Upper lobe of left lung (tissue), 6 donors: ENCODE measurements at regions not wholly inside any gene's neighbourhood (a gene's known extent, or its start where the extent isn't known, plus 50 kb on each side); places are given as distances from the start of the nearest gene placed in this dataset.

Source experiments
- ATAC-seq, 2 donors: fragments of 200-7000 bp; cut with Tn5 transposase; one replicate each; pipeline ENCODE4 v1.9.1; 2022; ENCODE audit warnings: mild to moderate bottlenecking in 2 of 2, moderate library complexity in 2 of 2; ENCODE audit not compliant: low FRiP score in 2 of 2
- DNase-seq, 2 donors: peaks; one replicate each; pipeline ENCODE4 v3.0.0-alpha.2; 2019 to 2020
- H3K27ac ChIP-seq, 4 donors: fragments of 200-600 bp; sonication (generic); one replicate each; pipeline ENCODE4 v1.5.1; 2016 to 2019
- H3K27me3 ChIP-seq, 4 donors: fragments of 200-600 bp; sonication (generic); one replicate each; pipeline ENCODE4 v1.5.1; 2017 to 2019
- H3K36me3 ChIP-seq, 4 donors: fragments of 200-600 bp; sonication (generic); one replicate each; pipeline ENCODE4 v1.5.1; 2016 to 2019
- H3K4me1 ChIP-seq, 4 donors: fragments of 200-600 bp; sonication (generic); one replicate each; pipeline ENCODE4 v1.5.1; 2018 to 2019
- H3K4me3 ChIP-seq, 4 donors: fragments of 200-600 bp; sonication (generic); one replicate each; pipeline ENCODE4 v1.5.1; 2017 to 2019; ENCODE audit warnings: mild to moderate bottlenecking in 2 of 4, moderate library complexity in 1 of 4
- H3K9me3 ChIP-seq, 4 donors: fragments of 200-600 bp; sonication (generic); one replicate each; pipeline ENCODE4 v1.5.1; 2018 to 2019
- EP300 ChIP-seq, 4 donors: sonication (generic); formaldehyde crosslinking; IDR thresholded peaks; one replicate each; pipeline ENCODE4 v1.5.1; 2017; ENCODE audit warnings: antibody characterized with exemption in 4 of 4, control low read depth in 2 of 4
- POLR2A ChIP-seq, 4 donors: fragments of 450-650 bp; IDR thresholded peaks; one replicate each; pipeline ENCODE4 v1.5.1; 2016 to 2017; ENCODE audit warnings: antibody characterized with exemption in 4 of 4, mild to moderate bottlenecking in 2 of 4
- POLR2AphosphoS5 ChIP-seq, 2 donors: sonication (generic); formaldehyde crosslinking; IDR thresholded peaks; one replicate each; pipeline ENCODE4 v1.5.1; 2017; ENCODE audit warnings: antibody characterized with exemption in 2 of 2
- WGBS, 2 donors: methylation state at CpG; one replicate each; pipeline ENCODE4 v1.1.5; 2017 to 2018; 5-methylcytosine and 5-hydroxymethylcytosine counted together
- TF ChIP-seq, protein P1 (sequence below), 6 experiments: fragments of 450-650 bp in 4 of 6; fragments of 200-600 bp in 2 of 6; sonication (generic) in 2 of 6; IDR thresholded peaks; one replicate each; pipeline ENCODE4 v1.5.1; 2016 to 2019; ENCODE audit warnings: antibody characterized with exemption in 6 of 6
- donor health status: DM: no; HTN: no; CAD: no; lungs with moderate emphysema.
- donor health status: DM: no; HTN: yes; CAD: no; lungs with severe emphysema.

DNA sequence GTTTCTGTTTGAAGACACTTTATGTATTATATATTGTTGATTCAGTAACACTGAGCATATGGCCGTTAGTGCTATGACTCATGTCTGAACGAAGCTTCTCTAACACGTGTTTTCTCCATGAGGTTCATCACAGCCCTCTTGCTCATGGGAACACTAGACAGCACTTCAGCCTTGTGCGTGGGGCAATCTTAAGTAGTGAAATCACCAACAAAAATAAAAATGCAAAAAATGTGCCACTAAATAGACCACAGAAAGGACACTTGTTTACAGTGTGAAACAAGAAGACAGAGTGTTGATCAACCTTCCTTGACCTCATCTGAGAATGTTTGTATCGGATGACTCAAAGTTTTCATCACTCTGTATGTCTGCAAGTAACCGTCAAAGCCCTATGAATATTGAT is 94.5 kb downstream of the FDX1 start:
- WGBS, 2 donors: 75 to 81% methylated on average over 6 of the region's 6 CpGs
- DNase-seq (no peak), ATAC-seq (peak in 1 of 2 donors; percentile 61)
- no peak overlapping the region for H3K4me3 ChIP-seq
- H3K27me3 ChIP-seq: no peaks in the 10 kb centered on the region
- no peak overlapping the region for H3K27ac ChIP-seq
- peaks cover 0 to 10% (median 7%) of the 10 kb centered on the region in 4 donors for H3K4me1 ChIP-seq
- H3K36me3 ChIP-seq: no peaks in the 10 kb centered on the region
- H3K9me3 ChIP-seq: no peaks in the 10 kb centered on the region
- no peak for TF ChIP-seq POLR2A (IDR thresholded peaks at IDR 0.05)
- TF ChIP-seq EP300 (IDR thresholded peaks at IDR 0.05): no peak
- TF ChIP-seq, protein P1, sequence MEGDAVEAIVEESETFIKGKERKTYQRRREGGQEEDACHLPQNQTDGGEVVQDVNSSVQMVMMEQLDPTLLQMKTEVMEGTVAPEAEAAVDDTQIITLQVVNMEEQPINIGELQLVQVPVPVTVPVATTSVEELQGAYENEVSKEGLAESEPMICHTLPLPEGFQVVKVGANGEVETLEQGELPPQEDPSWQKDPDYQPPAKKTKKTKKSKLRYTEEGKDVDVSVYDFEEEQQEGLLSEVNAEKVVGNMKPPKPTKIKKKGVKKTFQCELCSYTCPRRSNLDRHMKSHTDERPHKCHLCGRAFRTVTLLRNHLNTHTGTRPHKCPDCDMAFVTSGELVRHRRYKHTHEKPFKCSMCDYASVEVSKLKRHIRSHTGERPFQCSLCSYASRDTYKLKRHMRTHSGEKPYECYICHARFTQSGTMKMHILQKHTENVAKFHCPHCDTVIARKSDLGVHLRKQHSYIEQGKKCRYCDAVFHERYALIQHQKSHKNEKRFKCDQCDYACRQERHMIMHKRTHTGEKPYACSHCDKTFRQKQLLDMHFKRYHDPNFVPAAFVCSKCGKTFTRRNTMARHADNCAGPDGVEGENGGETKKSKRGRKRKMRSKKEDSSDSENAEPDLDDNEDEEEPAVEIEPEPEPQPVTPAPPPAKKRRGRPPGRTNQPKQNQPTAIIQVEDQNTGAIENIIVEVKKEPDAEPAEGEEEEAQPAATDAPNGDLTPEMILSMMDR (IDR thresholded peaks at IDR 0.05): no peak
- no peak for TF ChIP-seq POLR2AphosphoS5 (IDR thresholded peaks at IDR 0.05)

DNA sequence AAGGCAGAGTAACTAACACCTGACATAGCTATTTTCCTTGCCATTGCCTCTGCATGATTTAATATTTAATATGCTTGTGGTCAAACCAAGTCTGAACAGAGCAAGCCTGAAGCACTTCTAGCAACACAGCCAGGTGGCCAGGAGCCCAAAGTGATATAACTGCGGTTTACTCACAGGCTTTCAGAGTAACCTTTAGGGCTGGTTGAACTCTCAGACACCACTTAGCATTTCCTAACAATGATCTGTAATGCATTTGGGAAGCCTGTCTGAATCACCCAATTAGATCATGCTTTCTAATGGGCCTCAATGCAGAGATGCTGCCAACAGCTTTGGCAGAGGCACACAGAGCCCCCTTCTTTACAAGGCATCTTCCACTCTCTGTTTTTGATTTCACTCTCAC is 96.1 kb downstream of the FDX1 start:
- Histone ChIP-seq H3K4me3 (no peak overlapping the region), H3K36me3 (no peaks in the 10 kb centered on the region), H3K27ac (peak overlapping the region in 1 of 4 donors; percentile 9), H3K4me1 (peaks cover 0 to 10% (median 7%) of the 10 kb centered on the region in 4 donors), H3K27me3 (no peaks in the 10 kb centered on the region), H3K9me3 (no peaks in the 10 kb centered on the region)
- DNase-seq (peak in 1 of 2 donors; percentile 66), ATAC-seq (peak; percentile 64 to 91)
- WGBS, 2 donors: 0 to 37% methylated on average over 1 of the region's 1 CpG
- TF ChIP-seq, protein P1 (IDR thresholded peaks at IDR 0.05): no peak
- TF ChIP-seq EP300 (IDR thresholded peaks at IDR 0.05): no peak
- TF ChIP-seq POLR2AphosphoS5 (IDR thresholded peaks at IDR 0.05): no peak

DNA sequence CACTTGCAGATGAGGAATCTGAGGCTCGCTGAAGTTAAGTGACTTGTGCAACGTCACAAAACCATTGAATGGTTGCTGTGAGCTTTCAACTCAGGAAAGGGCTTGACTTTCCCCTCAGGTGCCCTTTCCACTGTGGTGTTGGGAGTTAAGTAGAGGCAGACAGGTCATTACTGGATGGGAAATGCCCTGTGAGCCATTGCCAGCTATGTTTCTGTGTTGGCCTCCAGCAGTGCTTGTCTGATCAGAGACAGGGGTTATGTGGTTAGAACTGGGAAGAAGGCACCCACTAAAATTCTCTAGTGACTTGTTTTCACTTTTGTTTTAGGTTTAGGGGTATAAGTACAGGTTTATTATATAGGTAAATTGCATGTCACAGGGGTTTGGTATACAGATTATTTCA is 96.6 kb downstream of the FDX1 start:
- 68 to 69% methylated on average over 2 of the region's 2 CpGs for WGBS, 2 donors
- TF ChIP-seq EP300 (IDR thresholded peaks at IDR 0.05) (no peak), POLR2AphosphoS5 (IDR thresholded peaks at IDR 0.05) (no peak)
- TF ChIP-seq, protein P1 (IDR thresholded peaks at IDR 0.05): no peak
- Histone ChIP-seq H3K27ac (peak overlapping the region in 1 of 4 donors; percentile 9), H3K4me1 (peaks cover 0 to 10% (median 7%) of the 10 kb centered on the region in 4 donors), H3K36me3 (no peaks in the 10 kb centered on the region), H3K9me3 (no peaks in the 10 kb centered on the region), H3K27me3 (no peaks in the 10 kb centered on the region), H3K4me3 (no peak overlapping the region)
- DNase-seq: peak in 1 of 2 donors; percentile 28
- ATAC-seq: no peak
